ENCODE measurements at regions not wholly inside any gene's neighbourhood (a gene's known extent, or its start where the extent isn't known, plus 50 kb on each side); places are given as distances from the start of the nearest gene placed in this dataset.
"Not testable (repeated sequence)": the region's sequence is repeated elsewhere in the genome, so short reads cannot be mapped to it uniquely, and the experiment has no call there.

DNA sequence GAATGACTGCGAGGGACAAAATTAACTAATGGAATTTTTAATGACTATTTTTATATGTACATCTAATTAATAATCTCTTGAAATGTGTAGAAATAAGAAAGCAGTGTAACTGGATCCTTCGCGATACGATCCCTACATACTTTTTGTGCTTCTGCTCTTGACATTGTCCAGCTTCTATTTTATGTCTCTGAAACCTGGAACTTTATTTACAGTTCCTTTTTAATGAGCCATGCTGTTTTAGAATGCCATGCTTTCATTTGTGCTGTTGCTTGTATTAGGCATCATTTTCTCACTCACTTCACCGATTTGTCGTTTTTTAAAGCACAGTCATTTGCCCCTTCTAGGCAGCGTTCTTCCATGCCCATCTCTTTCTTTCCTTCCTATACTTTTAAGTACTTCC is 301.3 kb downstream of the EDEM1 start:
- DNase-seq = no peak

DNA sequence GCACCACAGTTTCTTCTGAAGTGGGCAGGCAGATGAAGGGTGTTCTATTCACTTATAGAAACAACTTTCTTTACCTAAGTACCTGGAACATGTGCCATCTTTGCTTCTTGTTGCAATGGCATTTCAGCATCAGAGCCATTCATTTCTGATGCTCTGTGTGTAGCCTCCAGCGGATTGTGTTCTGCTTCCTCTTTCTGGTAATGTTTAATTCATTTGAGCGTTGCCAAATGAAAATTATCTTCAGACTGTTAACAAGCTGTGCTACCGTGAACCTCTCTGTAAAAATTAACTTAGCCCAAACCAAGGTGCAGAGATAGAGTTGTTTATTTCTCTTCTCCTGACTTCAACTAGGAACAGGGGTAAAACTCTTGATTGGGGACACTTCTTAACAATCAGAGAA is 302.0 kb downstream of the EDEM1 start:
- DNase-seq = no peak

DNA sequence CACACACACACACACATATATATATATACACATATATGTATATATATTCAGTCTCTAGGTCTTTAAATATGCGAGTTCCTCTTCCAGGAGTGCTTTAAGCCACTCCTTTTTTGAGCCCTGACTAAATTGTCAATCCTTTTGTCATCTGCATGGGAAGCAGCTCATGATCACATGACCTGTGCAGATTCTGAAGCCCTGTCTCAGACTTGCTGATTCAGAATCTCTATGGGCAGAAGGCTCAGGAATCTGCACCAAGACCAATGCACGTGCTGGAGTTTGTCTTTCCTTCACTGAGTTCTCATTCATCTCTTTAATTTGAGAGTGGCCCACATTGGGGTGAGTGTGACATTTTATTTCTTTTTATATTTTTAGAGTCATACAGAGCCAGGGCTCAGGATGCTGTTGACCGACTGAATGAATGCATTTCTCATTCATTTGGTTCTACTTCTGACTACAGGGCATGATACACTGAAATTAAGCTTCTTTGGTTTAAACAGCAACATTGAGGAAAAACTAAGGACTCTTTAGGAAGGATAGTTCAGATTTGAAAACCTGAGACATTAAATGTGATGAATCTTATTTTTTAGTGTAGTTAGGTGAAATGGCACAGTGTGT is 307.5 kb downstream of the EDEM1 start:
- DNase-seq = no peak

DNA sequence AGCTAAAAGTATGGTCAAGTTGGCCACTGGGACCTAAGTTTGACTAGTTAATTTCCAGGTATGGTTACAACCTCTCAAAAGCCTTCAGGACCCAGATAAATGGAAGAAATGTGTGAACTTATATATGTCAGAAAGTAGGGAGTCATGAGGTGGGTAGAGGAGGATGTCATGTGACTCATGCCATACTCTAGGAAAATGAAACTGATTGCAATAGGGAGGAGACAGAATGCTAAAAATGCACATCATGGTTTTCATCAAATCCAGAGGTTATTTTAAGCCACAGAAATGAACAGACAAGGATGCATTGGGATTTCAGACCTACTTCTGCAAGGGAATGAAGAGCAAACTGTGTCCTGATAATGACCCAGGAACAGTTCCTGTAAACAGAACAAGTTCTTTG is 310.0 kb downstream of the EDEM1 start:
- DNase-seq = no peak

DNA sequence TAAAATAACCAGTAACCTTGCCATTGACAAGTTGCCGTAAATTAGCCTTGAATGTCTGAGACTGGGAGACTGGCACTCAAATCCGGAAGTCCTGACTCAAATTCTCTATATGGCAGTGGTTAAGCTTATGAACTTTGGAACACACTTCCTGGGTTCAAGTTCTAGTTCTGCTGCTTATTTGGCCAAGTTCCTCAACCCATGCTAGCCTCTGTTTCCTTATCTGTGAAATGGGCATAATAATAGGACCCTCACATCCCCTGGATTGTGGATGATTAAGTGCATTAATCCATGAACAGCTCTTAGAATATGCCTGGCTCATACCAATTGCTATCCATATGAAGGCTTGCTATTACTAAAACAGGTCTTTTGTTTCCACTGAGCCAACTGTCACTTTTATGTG is 311.5 kb downstream of the EDEM1 start:
- no peak for DNase-seq

DNA sequence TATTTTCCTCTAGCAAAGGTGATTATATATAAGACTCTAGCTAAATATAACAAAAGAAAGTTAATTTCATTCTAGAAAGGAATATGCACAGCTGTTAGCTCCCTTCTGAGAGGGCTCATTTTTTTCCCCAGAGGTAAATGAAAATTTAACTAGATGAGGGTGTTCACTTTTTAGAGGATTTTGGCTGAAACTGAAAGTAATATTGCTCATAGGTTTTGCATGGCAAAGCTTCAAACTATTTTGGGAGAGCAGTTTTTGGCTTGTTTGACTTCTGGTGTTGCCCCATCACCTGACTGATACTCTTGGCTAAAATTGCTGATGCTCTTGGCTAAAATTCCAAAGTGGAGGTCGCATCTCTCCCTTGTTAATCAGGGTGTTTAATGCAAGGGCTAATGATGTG is 311.9 kb downstream of the EDEM1 start:
- DNase-seq = no peak

DNA sequence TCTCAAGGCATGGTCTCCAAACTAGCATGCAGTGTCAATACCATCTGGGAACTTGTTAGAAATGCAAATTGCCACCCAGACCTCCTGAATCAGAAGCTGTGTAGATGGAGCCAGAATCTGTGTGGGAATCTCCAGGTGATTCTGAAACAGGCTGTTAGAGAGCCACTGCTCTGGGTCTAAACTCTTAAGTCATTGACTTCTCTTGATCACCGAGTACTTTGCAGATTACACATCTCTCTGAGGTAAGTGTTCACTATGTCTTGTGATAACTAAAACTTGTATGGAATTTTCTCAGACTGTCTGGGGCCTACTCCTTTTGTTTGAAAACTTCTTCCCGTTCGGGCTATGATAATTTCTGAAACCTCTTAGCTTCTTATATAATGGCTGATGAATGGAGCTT is 315.6 kb downstream of the EDEM1 start:
- DNase-seq = no peak

DNA sequence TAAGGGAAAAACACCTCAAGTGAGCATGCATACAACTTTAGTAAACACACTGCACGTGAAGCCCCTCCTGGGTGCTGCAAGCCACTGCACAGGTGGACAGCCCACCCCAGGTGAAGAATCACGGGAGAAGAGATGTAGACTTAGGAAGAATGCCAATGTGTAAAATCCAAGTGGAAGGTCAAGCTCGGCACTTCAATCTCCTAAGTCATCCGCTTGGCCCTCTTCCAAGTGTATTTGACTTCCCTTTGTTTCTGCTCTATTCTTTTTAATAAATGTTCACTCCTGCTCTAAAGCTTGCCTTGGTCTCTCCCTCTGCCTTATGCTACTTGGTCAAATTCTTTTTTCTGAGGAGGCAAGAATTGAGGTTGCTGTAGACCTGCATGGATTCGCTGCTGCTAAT is 316.6 kb downstream of the EDEM1 start:
- DNase-seq = no peak

DNA sequence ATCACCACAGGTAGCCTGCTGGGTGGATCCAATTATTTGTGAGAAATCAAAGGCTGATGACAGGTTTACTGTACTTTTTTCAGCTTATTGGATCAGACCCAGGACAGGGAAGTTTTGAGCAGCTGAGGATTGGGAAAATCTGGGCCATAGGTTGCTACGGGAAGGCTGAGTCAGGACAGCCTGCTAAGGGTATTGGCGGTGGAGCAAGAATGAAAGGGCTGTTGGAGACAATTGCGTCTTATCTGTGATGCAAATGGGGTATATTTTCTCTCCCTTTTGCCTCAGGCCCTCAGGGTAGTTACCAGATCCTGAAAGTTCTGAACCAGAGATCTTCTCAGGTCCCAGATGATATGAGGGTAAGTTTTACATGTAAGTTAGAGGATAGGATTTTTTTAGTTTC is 317.7 kb downstream of the EDEM1 start:
- no peak for DNase-seq

DNA sequence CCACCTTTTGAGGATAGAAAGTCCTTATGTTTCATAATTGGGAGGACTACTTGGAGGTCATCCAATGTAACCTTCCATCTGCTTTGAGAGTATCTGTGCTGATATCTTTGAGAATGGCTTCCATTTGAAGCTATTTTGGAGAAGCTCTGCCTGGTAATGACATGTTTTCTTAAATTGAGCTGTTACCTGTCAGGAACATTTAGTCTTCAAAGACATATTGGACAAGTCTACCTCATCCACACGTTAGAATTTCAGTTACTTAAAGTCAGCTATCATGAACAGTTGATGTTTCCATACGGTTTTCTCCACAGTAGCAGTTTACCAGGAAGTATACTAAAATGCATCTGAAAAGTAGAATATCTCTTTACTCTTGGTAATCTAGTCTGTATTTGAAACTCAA is 318.5 kb downstream of the EDEM1 start:
- DNase-seq = no peak

DNA sequence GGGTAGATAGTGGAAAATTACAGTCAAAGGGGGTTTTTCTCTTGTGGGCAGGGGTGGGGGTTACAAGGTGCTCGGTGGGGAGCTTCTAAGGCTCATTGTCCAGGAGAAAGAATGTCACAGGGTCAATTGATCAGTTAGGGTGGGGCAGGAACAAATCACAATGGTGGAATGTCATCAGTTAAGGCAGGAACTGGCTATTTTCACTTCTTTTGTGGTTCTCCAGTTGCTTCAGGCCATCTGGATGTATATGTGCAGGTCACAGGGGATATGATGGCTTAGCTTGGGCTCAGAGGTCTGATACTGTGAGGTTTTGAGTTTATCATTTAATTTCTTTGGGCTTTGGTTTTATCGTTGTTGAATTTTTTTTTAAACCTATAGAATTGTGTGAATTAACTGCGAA is 321.4 kb downstream of the EDEM1 start:
- DNase-seq = not testable (repeated sequence)

DNA sequence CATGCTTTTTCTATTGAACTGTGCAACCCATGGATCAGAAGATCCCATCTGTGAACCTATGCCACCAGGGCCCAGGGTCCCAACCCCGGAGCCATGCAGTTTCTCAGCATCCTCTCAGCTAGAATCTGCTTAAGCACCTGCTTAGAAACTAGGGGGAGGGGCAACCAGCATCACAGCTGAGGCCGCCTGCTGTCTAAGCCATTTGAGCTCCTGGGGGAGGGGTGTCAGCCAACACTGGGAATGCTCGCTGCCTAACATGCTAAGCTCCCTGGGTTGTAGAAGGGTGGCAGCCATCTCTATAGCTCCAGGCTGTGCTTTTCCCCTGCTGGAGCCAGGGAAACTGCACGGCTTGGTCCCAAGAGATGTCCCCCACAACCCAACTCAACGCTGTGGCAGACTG is 322.8 kb downstream of the EDEM1 start:
- DNase-seq = no peak

DNA sequence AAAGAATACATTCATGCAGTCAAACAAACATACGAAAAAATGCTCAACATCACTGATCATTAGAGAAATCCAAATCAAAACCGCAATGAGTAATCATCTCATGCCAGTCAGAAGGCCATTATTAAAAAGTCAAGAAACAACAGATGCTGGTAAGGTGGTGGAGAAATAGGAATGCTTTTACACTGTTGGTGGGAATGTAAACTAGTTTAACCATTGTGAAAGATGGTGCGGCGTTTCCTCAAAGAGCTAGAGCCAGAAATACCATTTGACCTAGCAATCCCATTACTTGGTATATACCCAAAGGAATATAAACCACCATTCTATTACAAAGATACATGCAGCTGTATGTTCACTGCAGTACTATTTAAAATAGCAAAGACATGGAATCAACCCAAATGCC is 330.4 kb downstream of the EDEM1 start:
- DNase-seq = no peak

DNA sequence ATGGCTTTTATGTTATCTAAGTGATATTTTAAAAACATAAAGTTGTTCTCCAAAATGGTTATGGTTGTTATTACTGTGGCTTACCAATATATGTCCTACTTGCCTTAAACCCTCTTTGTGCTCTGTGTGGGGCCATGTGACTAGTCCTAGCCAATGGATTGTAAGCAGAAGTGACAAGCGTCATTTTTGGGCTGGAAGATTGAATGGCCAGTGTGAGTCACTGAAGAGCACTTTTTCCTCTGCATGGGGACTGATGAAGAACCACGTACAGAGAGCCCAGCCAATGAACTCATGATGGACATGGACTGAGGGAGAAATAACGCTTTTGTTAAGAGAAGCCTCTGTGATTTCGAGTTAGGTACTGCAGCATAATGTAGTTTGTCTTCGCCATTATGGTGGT is 332.7 kb downstream of the EDEM1 start:
- no peak for DNase-seq

DNA sequence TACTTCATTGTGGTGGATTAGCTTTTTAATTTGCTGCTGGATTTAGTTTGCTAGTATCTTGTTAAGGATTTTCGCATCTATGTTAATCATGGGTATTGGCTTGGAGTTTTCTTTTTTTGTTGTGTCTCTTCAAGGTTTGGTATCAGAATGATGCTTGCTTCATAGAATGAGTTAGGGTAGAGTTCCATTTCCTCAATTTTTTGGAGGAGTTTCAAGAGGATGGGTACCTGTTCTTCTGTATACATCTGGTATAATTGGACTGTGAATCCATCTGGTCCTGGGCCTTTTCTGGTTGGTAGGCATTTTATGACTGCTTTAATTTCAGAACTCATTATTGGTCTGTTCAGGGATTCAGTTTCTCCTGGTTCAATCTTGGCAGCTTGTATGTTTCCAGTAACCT is 335.6 kb downstream of the EDEM1 start:
- DNase-seq = no peak

DNA sequence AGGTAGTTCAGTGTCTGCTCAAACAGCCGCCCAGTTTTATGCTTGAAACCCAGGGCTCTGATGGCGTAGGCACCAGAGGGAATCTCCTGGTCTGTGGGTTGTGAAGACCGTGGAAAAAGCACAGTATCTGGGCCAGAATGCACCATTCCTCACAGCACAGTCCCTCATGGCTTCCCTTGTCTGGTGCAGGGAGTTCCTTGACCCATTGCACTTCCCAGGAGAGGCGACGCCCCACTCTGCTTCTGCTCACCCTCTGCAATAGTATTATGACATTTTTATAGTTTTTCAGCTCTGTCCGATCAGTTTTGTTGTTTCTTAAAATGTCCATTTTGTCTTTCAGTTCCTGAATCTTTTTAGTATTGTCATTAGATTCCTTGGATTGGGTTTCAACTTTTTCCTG is 343.5 kb downstream of the EDEM1 start:
- DNase-seq = no peak

DNA sequence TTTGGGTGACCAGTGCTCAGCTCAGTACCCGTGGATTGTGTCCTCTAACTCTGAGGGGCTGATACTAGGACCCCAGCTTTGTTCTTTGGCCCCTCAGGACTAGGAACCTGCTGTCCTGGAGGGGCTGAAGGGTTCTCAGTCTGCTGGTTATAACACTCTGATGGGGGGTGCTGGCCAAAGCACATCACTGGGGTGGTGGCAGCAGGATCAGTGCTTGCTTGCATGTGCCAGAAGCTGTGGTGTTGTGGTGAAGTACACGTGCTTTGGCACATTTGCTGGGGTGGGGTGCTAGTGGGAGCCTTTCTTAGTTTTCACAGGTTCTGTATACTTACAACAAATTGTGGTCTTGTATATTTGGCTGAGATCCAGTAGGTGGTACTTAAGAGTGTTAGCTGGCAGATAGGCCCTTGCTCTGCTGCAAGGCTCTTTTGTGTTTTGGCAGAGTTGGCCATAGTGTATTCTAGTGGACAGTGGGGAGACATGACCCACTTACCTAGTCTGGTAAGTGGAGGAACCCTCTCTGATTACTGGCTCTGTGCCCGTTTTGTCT is 344.3 kb downstream of the EDEM1 start:
- no peak for DNase-seq

DNA sequence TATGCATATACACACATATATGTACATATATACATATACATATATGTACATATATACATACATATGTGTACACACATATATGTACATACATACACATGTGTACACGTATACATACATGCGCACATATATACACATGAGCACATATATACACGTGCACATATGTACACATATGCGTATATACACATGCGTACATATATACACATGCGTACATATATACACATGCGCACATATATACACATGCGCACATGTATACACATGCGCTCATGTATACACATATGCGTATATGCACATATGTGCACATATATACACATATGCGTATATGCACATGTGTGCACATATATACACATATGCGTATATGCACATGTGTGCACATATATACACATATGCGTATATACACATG is 353.0 kb downstream of the EDEM1 start:
- DNase-seq = no peak

DNA sequence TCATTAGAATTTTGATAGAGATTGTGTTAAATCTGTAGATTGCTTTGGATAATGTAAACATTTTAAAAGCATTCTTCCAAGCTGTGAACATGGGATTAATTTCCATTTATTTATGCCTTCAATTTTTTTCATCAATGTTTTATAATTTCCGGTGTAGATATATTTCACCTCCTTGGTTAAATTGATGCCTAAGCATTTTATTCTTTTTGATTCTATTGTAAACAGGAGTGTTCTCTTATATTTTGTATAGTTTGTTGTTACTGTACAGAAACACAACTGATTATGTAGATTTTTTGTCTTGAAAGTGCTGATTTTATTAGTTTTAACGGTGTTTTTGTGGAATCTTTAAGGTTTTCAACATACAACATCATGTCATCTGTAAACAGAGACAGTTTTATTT is 355.0 kb downstream of the EDEM1 start:
- DNase-seq = no peak

DNA sequence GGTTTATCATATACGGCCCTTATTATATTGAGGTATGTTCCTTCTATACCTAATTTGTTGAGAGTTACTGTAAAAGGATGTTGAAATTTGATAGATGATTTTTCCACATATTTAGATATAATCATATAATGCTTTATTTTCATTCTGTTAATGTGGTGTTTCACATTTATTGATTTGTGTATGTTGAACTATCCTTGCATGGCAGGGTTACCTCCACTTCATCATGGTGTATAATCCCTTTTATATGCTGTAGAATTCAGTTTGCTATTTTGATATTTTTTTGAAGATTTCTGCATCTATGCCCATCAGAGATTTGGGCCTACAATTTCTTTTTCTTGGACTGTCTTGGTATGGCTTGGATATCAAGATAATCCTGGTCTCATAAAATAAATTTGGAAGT is 355.5 kb downstream of the EDEM1 start:
- no peak for DNase-seq

DNA sequence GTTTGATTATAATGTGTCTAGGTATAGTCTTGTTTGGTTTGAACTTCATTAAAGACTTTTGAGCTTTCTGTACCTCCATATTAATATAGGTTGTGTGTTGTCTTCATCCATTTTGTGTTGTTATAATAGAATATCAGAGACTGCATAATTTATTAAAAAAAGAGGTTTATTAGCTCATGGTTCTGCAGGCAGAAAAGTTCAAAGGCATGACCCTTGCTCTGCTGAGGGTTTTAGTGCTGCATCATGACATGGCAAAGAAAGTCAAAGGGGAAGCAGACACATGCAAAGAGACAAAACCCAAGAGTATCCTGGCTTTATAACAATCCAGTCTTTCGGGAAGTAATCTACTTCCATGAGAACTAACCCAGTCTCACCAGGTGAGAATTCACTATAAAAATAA is 358.2 kb downstream of the EDEM1 start:
- no peak for DNase-seq

DNA sequence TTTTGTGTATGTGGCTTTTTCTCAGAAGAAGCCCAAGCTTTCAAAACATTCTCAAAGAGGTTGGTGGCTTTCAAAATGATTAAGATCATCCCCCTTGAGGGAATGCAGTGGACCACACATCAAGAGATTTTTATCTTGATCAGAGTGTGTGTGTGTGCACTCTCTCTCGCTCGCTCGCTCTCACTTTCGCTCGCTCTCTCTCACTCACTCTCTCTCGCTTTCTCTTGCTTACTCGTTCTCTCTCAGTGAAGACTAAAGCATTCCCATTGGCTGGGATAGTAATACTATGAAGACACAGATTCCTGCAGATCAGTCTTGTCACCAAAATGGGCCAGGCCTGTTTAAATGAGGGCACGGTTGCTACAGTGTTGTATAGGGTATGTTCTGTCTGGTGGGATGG is 365.7 kb downstream of the EDEM1 start:
- no peak for DNase-seq

DNA sequence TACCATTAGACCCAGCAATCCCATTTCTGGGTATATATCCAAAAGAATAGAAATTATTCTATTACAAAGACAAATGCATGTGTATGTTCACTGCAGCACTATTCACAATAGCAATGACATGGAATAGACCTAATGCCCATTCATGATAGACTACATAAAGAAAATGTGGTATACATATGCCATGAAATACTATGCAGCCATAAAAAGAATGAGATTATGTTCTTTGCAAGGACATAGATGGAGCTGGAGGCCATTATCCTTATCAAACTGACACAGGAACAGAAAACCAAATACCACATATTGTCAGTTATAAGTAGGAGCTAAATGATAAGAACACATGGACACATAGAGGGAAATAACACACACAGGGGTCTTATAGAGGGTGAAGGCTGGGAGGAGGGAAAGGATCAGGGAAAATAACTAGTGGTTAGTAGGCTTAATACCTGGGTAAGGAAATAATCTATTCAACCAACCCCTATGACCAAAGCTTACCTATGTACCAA is 366.8 kb downstream of the EDEM1 start:
- DNase-seq = no peak

DNA sequence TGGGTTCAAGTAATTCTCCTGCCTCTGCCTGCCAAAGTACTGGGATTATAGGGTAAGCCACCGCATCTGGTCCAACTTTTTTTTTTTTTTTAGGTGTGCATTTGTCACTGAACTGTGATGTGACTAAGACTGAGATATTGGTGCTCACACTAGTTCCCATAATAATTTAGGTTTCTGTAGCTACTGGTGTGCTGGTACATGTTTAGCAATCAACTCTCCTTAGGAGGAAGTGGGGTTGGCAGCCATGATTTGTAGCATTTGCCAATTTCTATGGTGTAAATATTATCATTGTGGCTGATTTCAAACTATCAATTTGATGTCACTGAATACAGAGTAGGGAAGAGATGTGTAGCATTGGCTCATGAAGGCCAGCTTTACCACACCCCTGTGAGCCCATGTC is 372.7 kb downstream of the EDEM1 start:
- no peak for DNase-seq

DNA sequence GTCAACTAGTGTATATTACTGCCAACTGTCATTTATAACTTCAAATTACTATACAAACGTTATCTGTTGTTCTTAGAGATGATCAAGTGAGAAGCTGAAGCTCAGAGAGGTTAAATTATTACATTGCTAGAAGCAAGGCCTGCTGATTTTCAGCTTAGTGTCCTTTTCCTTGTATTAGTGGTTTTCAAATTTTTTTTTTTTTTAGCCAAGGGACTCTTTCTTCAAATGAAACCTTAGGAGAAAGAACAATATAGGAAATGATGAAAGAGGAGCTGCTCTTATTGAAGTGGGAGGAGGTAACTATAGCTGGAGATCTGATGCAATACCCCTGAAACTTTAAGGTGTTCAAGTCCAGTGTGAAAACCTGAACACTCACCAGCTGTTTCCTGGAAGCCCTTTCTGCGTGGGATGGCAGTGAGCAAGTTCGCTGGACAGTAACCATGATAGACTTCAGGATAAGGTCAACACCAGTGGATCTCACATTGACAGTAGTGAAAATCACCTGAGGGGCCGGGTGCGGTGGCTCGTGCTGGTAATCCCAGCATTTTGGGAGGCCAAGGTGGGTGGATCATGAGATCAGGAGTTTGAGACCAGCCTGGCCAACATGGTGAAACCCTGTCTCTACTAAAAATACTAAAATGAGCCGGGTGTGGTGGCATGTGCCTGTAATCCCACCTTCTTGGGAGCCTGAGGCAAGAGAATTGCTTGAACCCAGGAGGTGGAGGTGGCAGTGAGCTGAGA is 376.2 kb downstream of the EDEM1 start:
- DNase-seq = no peak
